ENCODE measurements at regions not wholly inside any gene's neighbourhood (a gene's known extent, or its start where the extent isn't known, plus 50 kb on each side); places are given as distances from the start of the nearest gene placed in this dataset.

DNA sequence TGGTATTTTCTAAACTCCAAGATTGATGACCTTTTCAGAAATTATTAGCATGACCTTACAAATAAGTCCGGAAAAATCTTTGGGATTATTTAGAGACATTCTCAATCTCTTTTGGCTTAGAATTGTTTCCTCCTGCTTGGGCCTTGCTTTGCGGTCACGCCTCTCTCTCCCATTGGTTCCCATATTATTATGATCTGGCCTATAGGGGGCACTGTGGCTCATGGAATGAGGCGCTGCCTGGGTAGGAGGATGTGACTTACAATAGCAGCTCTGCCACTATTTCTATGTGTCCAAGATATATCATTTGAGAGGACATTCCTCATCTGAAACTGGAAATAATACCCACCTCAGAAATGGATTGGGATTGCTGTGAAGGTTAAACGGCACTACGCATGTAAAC, 464.9 kb downstream of the MFSD1 start:
- Mint-ChIP-seq H3K4me3 (ENCODE audit: unreplicated experiment) (no peak overlapping the region), H3K36me3 (ENCODE audit: unreplicated experiment) (no peaks in the 10 kb centered on the region), H3K27ac (ENCODE audit: unreplicated experiment) (no peak overlapping the region), H3K27me3 (ENCODE audit: unreplicated experiment) (no peaks in the 10 kb centered on the region), H3K9me3 (ENCODE audit: unreplicated experiment) (no peaks in the 10 kb centered on the region), H3K4me1 (ENCODE audit: low read depth, unreplicated experiment) (no peaks in the 10 kb centered on the region)
- DNase-seq = peak; percentile 67
- peak; percentile 82 for TF ChIP-seq CTCF (IDR thresholded peaks at IDR 0.05; ENCODE audit: partially characterized antibody, unreplicated experiment)

DNA sequence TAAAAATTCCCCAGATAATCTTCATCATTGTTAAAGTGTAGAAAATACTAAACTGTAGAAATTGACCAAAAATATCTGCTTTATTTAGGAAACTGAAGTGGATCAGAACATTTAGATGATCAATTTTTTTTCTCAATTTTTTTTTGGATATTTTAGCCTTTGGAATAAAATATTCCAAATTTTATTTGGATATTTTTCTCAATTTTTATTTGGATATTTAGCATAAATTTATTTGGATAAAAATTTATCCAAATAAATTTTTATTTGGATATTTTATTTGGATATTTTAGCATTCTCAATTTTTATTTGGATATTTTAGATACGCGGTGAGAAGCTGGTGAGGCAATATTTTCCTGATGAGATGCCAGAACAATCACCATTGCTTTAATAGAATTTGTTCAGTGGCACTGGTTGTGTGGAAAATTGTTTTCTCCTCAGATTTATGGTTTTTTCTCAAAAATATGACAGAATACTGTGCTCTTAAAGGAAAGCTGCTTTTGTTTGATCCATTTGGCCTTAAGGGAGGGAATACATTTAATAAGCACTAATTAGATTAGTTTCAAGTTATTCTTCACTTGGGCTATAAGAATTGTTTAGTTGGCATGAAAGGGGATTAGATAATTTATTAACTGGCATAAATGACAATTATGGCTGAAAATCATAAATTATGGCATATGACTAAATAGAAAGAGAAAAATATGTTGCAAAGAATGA, 470.1 kb downstream of the MFSD1 start:
- no peak for TF ChIP-seq CTCF (IDR thresholded peaks at IDR 0.05; ENCODE audit: partially characterized antibody, unreplicated experiment)
- H3K4me3 Mint-ChIP-seq (ENCODE audit: unreplicated experiment) = no peak overlapping the region
- no peak overlapping the region for H3K27ac Mint-ChIP-seq (ENCODE audit: unreplicated experiment)
- H3K36me3 Mint-ChIP-seq (ENCODE audit: unreplicated experiment) = no peaks in the 10 kb centered on the region
- H3K27me3 Mint-ChIP-seq (ENCODE audit: unreplicated experiment) = no peaks in the 10 kb centered on the region
- DNase-seq = no peak
- no peaks in the 10 kb centered on the region for H3K4me1 Mint-ChIP-seq (ENCODE audit: low read depth, unreplicated experiment)
- H3K9me3 Mint-ChIP-seq (ENCODE audit: unreplicated experiment) = no peaks in the 10 kb centered on the region

DNA sequence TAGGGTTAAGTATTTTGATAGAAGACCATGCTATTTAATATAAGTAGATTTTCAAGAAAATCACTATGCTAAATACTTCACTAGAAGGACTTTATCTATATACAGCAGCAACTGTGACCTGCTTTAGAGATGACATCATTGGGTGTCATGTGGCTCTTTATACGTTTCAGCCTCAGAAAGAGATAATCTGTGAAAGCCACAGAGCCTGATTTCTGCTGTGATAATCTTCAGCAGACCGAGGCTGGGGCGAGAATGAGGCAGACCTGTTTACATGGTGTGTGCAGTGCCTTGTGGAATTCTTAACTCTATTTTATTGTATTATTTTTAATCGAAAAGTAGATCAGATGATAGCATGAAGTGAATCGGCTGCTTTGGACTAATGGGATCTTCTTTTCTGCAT, 471.2 kb downstream of the MFSD1 start:
- Mint-ChIP-seq H3K27me3 (ENCODE audit: unreplicated experiment) (no peaks in the 10 kb centered on the region), H3K4me3 (ENCODE audit: unreplicated experiment) (no peak overlapping the region), H3K27ac (ENCODE audit: unreplicated experiment) (no peak overlapping the region), H3K9me3 (ENCODE audit: unreplicated experiment) (no peaks in the 10 kb centered on the region), H3K4me1 (ENCODE audit: low read depth, unreplicated experiment) (no peaks in the 10 kb centered on the region), H3K36me3 (ENCODE audit: unreplicated experiment) (no peaks in the 10 kb centered on the region)
- TF ChIP-seq CTCF (IDR thresholded peaks at IDR 0.05; ENCODE audit: partially characterized antibody, unreplicated experiment) = no peak
- no peak for DNase-seq

DNA sequence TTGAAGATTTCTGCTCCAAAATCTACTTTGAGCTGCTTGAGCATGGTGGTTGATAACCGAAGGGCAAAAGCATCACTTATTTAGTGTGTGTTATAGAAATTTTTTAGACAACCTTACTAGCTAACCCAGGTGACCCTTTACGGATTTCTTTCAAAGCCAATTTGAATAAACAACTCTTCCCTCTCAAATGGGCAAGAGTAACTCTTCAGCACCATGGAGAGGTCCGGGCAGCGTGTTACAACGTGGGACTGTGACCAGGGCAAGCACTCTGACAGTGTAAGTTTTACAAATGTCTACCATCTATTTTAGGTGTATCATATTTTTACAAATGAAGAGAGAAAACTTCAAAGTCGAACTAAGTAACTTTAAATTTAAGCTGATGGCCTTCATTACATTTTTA, 471.8 kb downstream of the MFSD1 start:
- no peak for TF ChIP-seq CTCF (IDR thresholded peaks at IDR 0.05; ENCODE audit: partially characterized antibody, unreplicated experiment)
- H3K4me1 Mint-ChIP-seq (ENCODE audit: low read depth, unreplicated experiment) = no peaks in the 10 kb centered on the region
- peak overlapping the region; percentile 38 for H3K27ac Mint-ChIP-seq (ENCODE audit: unreplicated experiment)
- H3K36me3 Mint-ChIP-seq (ENCODE audit: unreplicated experiment) = no peaks in the 10 kb centered on the region
- no peaks in the 10 kb centered on the region for H3K9me3 Mint-ChIP-seq (ENCODE audit: unreplicated experiment)
- H3K4me3 Mint-ChIP-seq (ENCODE audit: unreplicated experiment) = peak overlapping the region; percentile 33
- no peaks in the 10 kb centered on the region for H3K27me3 Mint-ChIP-seq (ENCODE audit: unreplicated experiment)
- no peak for DNase-seq

- no peaks in the 10 kb centered on the region for H3K36me3 Mint-ChIP-seq (ENCODE audit: unreplicated experiment)
- H3K4me3 Mint-ChIP-seq (ENCODE audit: unreplicated experiment) = no peak overlapping the region
- no peak overlapping the region for H3K27ac Mint-ChIP-seq (ENCODE audit: unreplicated experiment)
- no peaks in the 10 kb centered on the region for H3K4me1 Mint-ChIP-seq (ENCODE audit: low read depth, unreplicated experiment)
- no peak for DNase-seq
- H3K9me3 Mint-ChIP-seq (ENCODE audit: unreplicated experiment) = no peaks in the 10 kb centered on the region
- TF ChIP-seq CTCF (IDR thresholded peaks at IDR 0.05; ENCODE audit: partially characterized antibody, unreplicated experiment) = no peak
- no peaks in the 10 kb centered on the region for H3K27me3 Mint-ChIP-seq (ENCODE audit: unreplicated experiment)
Measured at GRCh38 chr3:159275741-159276140, 473.9 kb downstream of the MFSD1 start.
